ENCODE measurements at regions not wholly inside any gene's neighbourhood (a gene's known extent, or its start where the extent isn't known, plus 50 kb on each side); places are given as distances from the start of the nearest gene placed in this dataset.

- Histone ChIP-seq H3K4me1 (ENCODE audit: low read depth) (no peaks in the 10 kb centered on the region), H3K27me3 (peaks cover 3% of the 10 kb centered on the region), H3K27ac (no peak overlapping the region), H3K9me3 (ENCODE audit: low read depth) (no peaks in the 10 kb centered on the region), H3K36me3 (no peaks in the 10 kb centered on the region), H3K4me3 (no peak overlapping the region)
- TF ChIP-seq CTCF (IDR thresholded peaks at IDR 0.05; ENCODE audit: low read depth, low read length): no peak
- DNase-seq (ENCODE audit: low read depth in 1 of 2, low spot score in 1 of 2): peak in 1 of 2 donors; percentile 77
Measured at GRCh38 chr13:32894589-32895001, 121.6 kb upstream of the KL start.

- Histone ChIP-seq H3K4me1 (ENCODE audit: low read depth) (no peaks in the 10 kb centered on the region), H3K27ac (no peak overlapping the region)
Measured at GRCh38 chr13:32895296-32895695, 120.9 kb upstream of the KL start.

GRCh38 chr13:32897296-32897695, 118.9 kb upstream of the KL start:
- no peak for DNase-seq (ENCODE audit: low read depth in 1 of 2, low spot score in 1 of 2)
- H3K9me3 ChIP-seq (ENCODE audit: low read depth): no peaks in the 10 kb centered on the region
- no peak for TF ChIP-seq CTCF (IDR thresholded peaks at IDR 0.05; ENCODE audit: low read depth, low read length)
- no peak overlapping the region for H3K4me3 ChIP-seq
- H3K27ac ChIP-seq: no peak overlapping the region
- no peaks in the 10 kb centered on the region for H3K36me3 ChIP-seq
- H3K27me3 ChIP-seq: peaks cover 3% of the 10 kb centered on the region
- no peaks in the 10 kb centered on the region for H3K4me1 ChIP-seq (ENCODE audit: low read depth)

More at GRCh38 chr13:32895296-32895695, 120.9 kb upstream of the KL start:
- Histone ChIP-seq H3K4me3 (no peak overlapping the region), H3K9me3 (ENCODE audit: low read depth) (no peaks in the 10 kb centered on the region), H3K27me3 (peaks cover 3% of the 10 kb centered on the region), H3K36me3 (no peaks in the 10 kb centered on the region)
- TF ChIP-seq CTCF (IDR thresholded peaks at IDR 0.05; ENCODE audit: low read depth, low read length): no peak
- no peak for DNase-seq (ENCODE audit: low read depth in 1 of 2, low spot score in 1 of 2)

GRCh38 chr13:32902029-32902780, 114.0 kb upstream of the KL start:
- H3K27ac ChIP-seq: no peak overlapping the region
- no peaks in the 10 kb centered on the region for H3K9me3 ChIP-seq (ENCODE audit: low read depth)
- no peak for TF ChIP-seq CTCF (IDR thresholded peaks at IDR 0.05; ENCODE audit: low read depth, low read length)
- DNase-seq (ENCODE audit: low read depth in 1 of 2, low spot score in 1 of 2): no peak
- H3K4me3 ChIP-seq: no peak overlapping the region
- H3K36me3 ChIP-seq: no peaks in the 10 kb centered on the region
- H3K27me3 ChIP-seq: no peaks in the 10 kb centered on the region
- H3K4me1 ChIP-seq (ENCODE audit: low read depth): no peaks in the 10 kb centered on the region

- Histone ChIP-seq H3K27ac (no peak overlapping the region), H3K27me3 (no peaks in the 10 kb centered on the region), H3K36me3 (no peaks in the 10 kb centered on the region), H3K4me1 (ENCODE audit: low read depth) (no peaks in the 10 kb centered on the region), H3K4me3 (no peak overlapping the region), H3K9me3 (ENCODE audit: low read depth) (no peaks in the 10 kb centered on the region)
- peak in 1 of 2 donors; percentile 73 for DNase-seq (ENCODE audit: low read depth in 1 of 2, low spot score in 1 of 2)
- no peak for TF ChIP-seq CTCF (IDR thresholded peaks at IDR 0.05; ENCODE audit: low read depth, low read length)
Measured at GRCh38 chr13:32902874-32903273, 113.3 kb upstream of the KL start.

All from cardiac muscle cell (in vitro differentiated cells and primary cell).